Thyroid gland (tissue), 4 donors: ENCODE measurements at regions not wholly inside any gene's neighbourhood (a gene's known extent, or its start where the extent isn't known, plus 50 kb on each side); places are given as distances from the start of the nearest gene placed in this dataset.

Experiments
- DNase-seq, 2 donors: peaks; one replicate each; pipeline ENCODE4 v3.0.0-alpha.2; 2019
- H3K27ac ChIP-seq, 3 donors: fragments of 200-600 bp; sonication (generic); 1 replicate in 2 of 3; 2 replicates in 1 of 3; pipeline ENCODE4 v1.5.1; 2016 to 2019; ENCODE audit warnings: mild to moderate bottlenecking in 1 of 3, moderate library complexity in 1 of 3
- H3K27me3 ChIP-seq: fragments of 200-600 bp; sonication (generic); one replicate; pipeline ENCODE4 v1.5.1; 2019
- H3K36me3 ChIP-seq, 2 donors: fragments of 200-600 bp; sonication (generic); one replicate each; pipeline ENCODE4 v1.5.1; 2016 to 2019
- H3K4me1 ChIP-seq, 2 donors: fragments of 200-600 bp; sonication (generic); one replicate each; pipeline ENCODE4 v1.5.1; 2017 to 2019
- H3K4me3 ChIP-seq, 3 donors: fragments of 200-600 bp; sonication (generic); replicated peaks in 1 of 3; 1 replicate in 2 of 3; 2 replicates in 1 of 3; pipeline ENCODE4 v1.5.1; 2016; ENCODE audit warnings: mild to moderate bottlenecking in 1 of 3
- H3K9me3 ChIP-seq: fragments of 200-600 bp; sonication (generic); one replicate; pipeline ENCODE4 v1.5.1; 2017
- POLR2A ChIP-seq, 2 donors: fragments of 450-650 bp; IDR thresholded peaks; one replicate each; pipeline ENCODE4 v1.6.1; 2017; ENCODE audit warnings: antibody characterized with exemption in 2 of 2, mild to moderate bottlenecking in 2 of 2, moderate library complexity in 1 of 2
- WGBS, 2 donors: methylation state at CpG; one replicate each; pipeline ENCODE4 v1.1.5; 2017; 5-methylcytosine and 5-hydroxymethylcytosine counted together
- intact Hi-C: fragments of 100-400 bp; cut with DNase I; formaldehyde crosslinking; loops from one replicate; pipeline ENCODE4 v1.15.1; 2023
- TF ChIP-seq, protein P1 (sequence below), 6 experiments: fragments of 200-600 bp in 3 of 6; fragments of 450-650 bp in 3 of 6; sonication (generic) in 3 of 6; IDR thresholded peaks; one replicate each; pipeline ENCODE4 v1.5.1; 2016 to 2019; ENCODE audit warnings: antibody characterized with exemption in 6 of 6, mild to moderate bottlenecking in 2 of 6, inconsistent platforms in 1 of 6, moderate library complexity in 1 of 6

DNA sequence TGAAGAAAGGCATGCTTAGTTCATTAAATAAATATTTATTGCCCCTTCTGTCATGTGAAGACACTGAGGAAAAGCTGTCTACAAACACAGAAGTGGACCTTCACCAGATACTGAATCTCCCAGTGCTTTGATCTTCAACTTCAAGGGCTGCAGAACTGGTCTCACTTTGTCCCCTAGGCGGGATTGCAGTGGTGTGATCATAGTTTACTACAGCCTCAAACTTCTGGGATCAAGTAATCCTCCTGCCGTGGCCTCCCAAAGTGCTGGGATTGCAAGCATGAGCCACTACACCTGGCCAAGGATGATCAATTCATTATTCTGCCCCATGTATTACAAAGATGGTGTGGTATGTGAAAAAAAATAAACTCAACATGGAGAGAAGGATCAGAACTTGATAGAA lies 496.2 kb upstream of the HS3ST5 start:
- no peak for DNase-seq

DNA sequence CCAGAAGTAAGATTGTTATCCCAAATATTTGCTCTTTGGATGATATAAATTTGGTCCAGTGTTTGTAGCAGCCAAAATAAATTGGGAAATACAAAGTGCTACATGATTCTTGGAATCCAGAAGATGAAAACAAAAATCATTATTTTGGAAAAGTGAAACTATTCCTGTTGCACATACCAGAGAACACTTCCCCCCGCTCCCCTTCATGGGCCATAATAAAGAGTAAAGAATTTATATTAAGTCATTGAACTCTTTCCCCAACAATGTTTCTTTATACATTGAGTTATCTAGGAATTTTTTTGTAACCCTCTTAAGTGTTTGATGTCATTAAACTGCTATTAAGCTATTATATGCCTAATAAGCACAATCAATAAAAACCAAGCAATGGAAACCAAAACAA lies 490.4 kb upstream of the HS3ST5 start:
- no peak for DNase-seq
- 73 to 78% methylated on average over 1 of the region's 1 CpG for WGBS, 2 donors
- Histone ChIP-seq H3K4me3 (no peak overlapping the region), H3K9me3 (no peaks in the 10 kb centered on the region), H3K4me1 (no peaks in the 10 kb centered on the region), H3K27me3 (no peaks in the 10 kb centered on the region), H3K36me3 (no peaks in the 10 kb centered on the region), H3K27ac (no peak overlapping the region)
- TF ChIP-seq POLR2A (IDR thresholded peaks at IDR 0.05), result no peak
- TF ChIP-seq, protein P1, sequence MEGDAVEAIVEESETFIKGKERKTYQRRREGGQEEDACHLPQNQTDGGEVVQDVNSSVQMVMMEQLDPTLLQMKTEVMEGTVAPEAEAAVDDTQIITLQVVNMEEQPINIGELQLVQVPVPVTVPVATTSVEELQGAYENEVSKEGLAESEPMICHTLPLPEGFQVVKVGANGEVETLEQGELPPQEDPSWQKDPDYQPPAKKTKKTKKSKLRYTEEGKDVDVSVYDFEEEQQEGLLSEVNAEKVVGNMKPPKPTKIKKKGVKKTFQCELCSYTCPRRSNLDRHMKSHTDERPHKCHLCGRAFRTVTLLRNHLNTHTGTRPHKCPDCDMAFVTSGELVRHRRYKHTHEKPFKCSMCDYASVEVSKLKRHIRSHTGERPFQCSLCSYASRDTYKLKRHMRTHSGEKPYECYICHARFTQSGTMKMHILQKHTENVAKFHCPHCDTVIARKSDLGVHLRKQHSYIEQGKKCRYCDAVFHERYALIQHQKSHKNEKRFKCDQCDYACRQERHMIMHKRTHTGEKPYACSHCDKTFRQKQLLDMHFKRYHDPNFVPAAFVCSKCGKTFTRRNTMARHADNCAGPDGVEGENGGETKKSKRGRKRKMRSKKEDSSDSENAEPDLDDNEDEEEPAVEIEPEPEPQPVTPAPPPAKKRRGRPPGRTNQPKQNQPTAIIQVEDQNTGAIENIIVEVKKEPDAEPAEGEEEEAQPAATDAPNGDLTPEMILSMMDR (IDR thresholded peaks at IDR 0.05), result no peak
- intact Hi-C loops, result no loop called here

More for the DNA sequence above, 496.2 kb upstream of the HS3ST5 start:
- intact Hi-C loops, result no loop called here
- WGBS, 2 donors, result 78 to 79% methylated on average over 2 of the region's 2 CpGs
- no peaks in the 10 kb centered on the region for H3K36me3 ChIP-seq
- H3K27me3 ChIP-seq, result no peaks in the 10 kb centered on the region
- H3K4me1 ChIP-seq, result no peaks in the 10 kb centered on the region
- no peak overlapping the region for H3K27ac ChIP-seq
- TF ChIP-seq, protein P1 (IDR thresholded peaks at IDR 0.05), result no peak
- TF ChIP-seq POLR2A (IDR thresholded peaks at IDR 0.05), result no peak
- no peaks in the 10 kb centered on the region for H3K9me3 ChIP-seq
- no peak overlapping the region for H3K4me3 ChIP-seq

DNA sequence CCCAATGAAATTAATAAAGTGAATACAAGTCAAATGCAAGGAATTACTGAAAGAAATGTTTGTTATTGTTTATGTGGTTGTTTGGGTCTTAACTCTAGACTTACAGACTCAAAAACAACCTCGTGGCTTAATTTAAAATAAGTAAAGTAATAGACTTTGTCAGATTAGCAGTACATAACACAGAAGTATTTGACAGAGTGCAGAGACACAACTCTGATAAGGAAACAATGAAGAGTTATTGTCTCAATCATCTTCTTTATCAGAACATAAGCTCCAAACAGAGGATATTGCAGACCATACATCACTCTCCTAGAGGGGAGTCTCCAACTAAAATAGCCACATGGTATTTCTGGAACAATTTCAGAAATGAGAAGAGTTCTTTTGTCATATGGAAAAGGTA lies 487.7 kb upstream of the HS3ST5 start:
- no peaks in the 10 kb centered on the region for H3K9me3 ChIP-seq
- H3K4me3 ChIP-seq, result no peak overlapping the region
- no peak for TF ChIP-seq POLR2A (IDR thresholded peaks at IDR 0.05)
- TF ChIP-seq, protein P1 (IDR thresholded peaks at IDR 0.05), result no peak
- no peaks in the 10 kb centered on the region for H3K4me1 ChIP-seq
- no peaks in the 10 kb centered on the region for H3K36me3 ChIP-seq
- WGBS, 2 donors, result 60 to 66% methylated on average over 1 of the region's 1 CpG
- H3K27ac ChIP-seq, result no peak overlapping the region
- DNase-seq, result no peak
- H3K27me3 ChIP-seq, result no peaks in the 10 kb centered on the region
- intact Hi-C loops, result no loop called here

DNA sequence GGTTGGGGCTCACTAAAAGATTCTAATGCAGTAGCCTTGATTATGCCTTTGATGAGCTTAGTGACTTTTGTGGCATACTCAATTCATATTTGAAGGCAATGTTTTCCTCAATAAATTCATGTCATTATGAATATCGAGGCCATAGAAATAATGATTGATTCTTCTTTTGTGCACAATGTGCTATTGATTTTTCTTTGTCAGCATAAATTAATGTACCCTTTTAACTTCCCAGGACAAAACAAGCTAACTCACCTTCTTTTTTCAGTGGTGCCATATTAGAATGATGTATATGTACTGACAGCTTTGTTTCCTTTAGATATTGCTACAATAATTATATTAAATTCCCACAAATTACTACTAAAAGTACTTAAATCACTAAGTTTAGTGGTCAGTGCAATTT lies 484.3 kb upstream of the HS3ST5 start:
- Histone ChIP-seq H3K27me3 (no peaks in the 10 kb centered on the region), H3K27ac (no peak overlapping the region), H3K36me3 (no peaks in the 10 kb centered on the region), H3K4me1 (no peaks in the 10 kb centered on the region), H3K9me3 (no peaks in the 10 kb centered on the region), H3K4me3 (no peak overlapping the region)
- no peak for DNase-seq
- no peak for TF ChIP-seq POLR2A (IDR thresholded peaks at IDR 0.05)
- TF ChIP-seq, protein P1 (IDR thresholded peaks at IDR 0.05), result no peak
- WGBS, 2 donors, result 78 to 84% methylated on average over 1 of the region's 1 CpG
- intact Hi-C loops, result no loop called here

DNA sequence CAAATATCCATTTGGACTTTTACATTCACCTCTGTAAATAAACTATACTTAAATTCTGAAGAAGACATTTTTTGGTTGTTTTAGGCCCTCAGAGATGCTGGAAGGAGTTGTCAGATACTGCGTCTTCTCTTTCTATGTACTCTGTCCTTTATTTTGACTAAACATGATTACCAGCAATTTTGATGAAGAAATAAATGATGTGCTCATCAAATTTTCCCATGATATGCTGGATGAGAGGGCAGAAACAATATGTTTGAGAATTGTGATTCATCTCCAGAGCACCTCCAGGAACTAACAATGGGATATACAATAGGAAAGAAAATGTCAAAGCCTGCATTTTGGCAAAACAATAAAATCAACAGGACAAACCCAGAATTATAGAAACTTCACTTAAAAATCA lies 481.6 kb upstream of the HS3ST5 start:
- WGBS, 2 donors, result 94 to 98% methylated on average over 1 of the region's 1 CpG
- no peaks in the 10 kb centered on the region for H3K27me3 ChIP-seq
- TF ChIP-seq, protein P1 (IDR thresholded peaks at IDR 0.05), result no peak
- no peak for TF ChIP-seq POLR2A (IDR thresholded peaks at IDR 0.05)
- H3K27ac ChIP-seq, result no peak overlapping the region
- no peaks in the 10 kb centered on the region for H3K4me1 ChIP-seq
- intact Hi-C loops, result no loop called here
- no peaks in the 10 kb centered on the region for H3K36me3 ChIP-seq
- no peak overlapping the region for H3K4me3 ChIP-seq
- no peaks in the 10 kb centered on the region for H3K9me3 ChIP-seq
- DNase-seq, result no peak
